ENCODE measurements at regions not wholly inside any gene's neighbourhood (a gene's known extent, or its start where the extent isn't known, plus 50 kb on each side); places are given as distances from the start of the nearest gene placed in this dataset.
A peak's percentile ranks its signal among the peaks of the same experiment; 100 is the strongest.

DNA sequence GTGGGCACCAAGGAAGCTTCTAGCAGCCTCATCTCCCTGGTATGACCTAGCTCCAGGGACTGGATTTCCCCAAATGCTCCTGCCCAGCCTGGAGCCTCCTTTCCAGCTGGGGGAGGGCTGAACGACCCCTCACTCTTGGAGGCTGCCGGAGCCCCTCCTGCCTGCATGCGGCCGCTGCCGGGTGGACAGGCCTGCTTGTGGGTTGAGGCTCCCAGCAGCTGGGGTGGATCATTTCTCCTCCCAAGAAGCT is 213.6 kb downstream of the SEC14L1 start (continued):
- TF ChIP-seq ZNF407 (CRISPR knock-in tag; IDR thresholded peaks at IDR 0.05; ENCODE audit: not compliant biosample characterization) = no peak
- 0 out of 2 replicates have a peak, but pooled peaks have one; percentile 26 for TF ChIP-seq ARHGAP35 (CRISPR knock-in tag; IDR thresholded peaks at IDR 0.05; ENCODE audit: borderline replicate concordance)
- TF ChIP-seq ZNF607 (CRISPR knock-in tag; IDR thresholded peaks at IDR 0.05; ENCODE audit: borderline replicate concordance) = peak; percentile 78
- TF ChIP-seq ZNF350 (CRISPR knock-in tag; IDR thresholded peaks at IDR 0.05; ENCODE audit: borderline replicate concordance, low read depth) = no peak
- TF ChIP-seq TSC22D2 (CRISPR knock-in tag; IDR thresholded peaks at IDR 0.05; ENCODE audit: borderline replicate concordance) = no peak
- no peak for TF ChIP-seq ZNF83 (CRISPR knock-in tag; IDR thresholded peaks at IDR 0.05; ENCODE audit: borderline replicate concordance)
- no peak for TF ChIP-seq SRY (CRISPR knock-in tag; IDR thresholded peaks at IDR 0.05)
- TF ChIP-seq ZNF768 (CRISPR knock-in tag; IDR thresholded peaks at IDR 0.05) = no peak

All from HepG2 (cell line).